ENCODE measurements at regions not wholly inside any gene's neighbourhood (a gene's known extent, or its start where the extent isn't known, plus 50 kb on each side); places are given as distances from the start of the nearest gene placed in this dataset.

DNA sequence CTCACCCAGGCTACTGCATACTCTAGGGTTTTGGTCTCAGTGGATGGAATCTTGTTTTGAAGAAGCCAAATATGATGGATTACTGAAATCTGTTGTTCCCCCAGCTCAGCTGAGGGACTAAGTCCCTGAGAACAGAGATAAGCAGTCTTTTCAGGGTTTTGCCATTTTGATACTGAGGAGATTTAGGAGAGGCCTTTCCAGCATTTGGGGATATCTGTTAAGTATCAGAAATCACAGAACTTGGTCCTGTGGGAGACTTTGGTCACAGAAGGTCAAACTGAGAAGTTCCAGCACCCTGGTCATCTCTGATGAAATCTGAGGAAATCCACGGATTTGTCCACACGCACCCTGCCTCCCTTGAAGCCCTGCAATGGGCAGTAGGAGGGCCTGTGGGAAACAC is 181.0 kb upstream of the GADL1 start:
- H3K4me3 ChIP-seq: no peak overlapping the region
- no peaks in the 10 kb centered on the region for H3K4me1 ChIP-seq
- no peaks in the 10 kb centered on the region for H3K36me3 ChIP-seq (replicated peaks in 1 of 2; ENCODE audit: insufficient read depth in 1 of 2, low read depth in 2 of 2)
- no peaks in the 10 kb centered on the region for H3K27me3 ChIP-seq
- intact Hi-C loops (cut with DNase I): no loop called here
- no peaks in the 10 kb centered on the region for H3K9me3 ChIP-seq
- ATAC-seq (no peak), DNase-seq (no peak)
- no peak overlapping the region for H3K27ac ChIP-seq
- 81 to 82% methylated on average over 2 of the region's 2 CpGs for WGBS, 2 donors
- TF ChIP-seq, protein P1, sequence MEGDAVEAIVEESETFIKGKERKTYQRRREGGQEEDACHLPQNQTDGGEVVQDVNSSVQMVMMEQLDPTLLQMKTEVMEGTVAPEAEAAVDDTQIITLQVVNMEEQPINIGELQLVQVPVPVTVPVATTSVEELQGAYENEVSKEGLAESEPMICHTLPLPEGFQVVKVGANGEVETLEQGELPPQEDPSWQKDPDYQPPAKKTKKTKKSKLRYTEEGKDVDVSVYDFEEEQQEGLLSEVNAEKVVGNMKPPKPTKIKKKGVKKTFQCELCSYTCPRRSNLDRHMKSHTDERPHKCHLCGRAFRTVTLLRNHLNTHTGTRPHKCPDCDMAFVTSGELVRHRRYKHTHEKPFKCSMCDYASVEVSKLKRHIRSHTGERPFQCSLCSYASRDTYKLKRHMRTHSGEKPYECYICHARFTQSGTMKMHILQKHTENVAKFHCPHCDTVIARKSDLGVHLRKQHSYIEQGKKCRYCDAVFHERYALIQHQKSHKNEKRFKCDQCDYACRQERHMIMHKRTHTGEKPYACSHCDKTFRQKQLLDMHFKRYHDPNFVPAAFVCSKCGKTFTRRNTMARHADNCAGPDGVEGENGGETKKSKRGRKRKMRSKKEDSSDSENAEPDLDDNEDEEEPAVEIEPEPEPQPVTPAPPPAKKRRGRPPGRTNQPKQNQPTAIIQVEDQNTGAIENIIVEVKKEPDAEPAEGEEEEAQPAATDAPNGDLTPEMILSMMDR (IDR thresholded peaks at IDR 0.05): no peak

DNA sequence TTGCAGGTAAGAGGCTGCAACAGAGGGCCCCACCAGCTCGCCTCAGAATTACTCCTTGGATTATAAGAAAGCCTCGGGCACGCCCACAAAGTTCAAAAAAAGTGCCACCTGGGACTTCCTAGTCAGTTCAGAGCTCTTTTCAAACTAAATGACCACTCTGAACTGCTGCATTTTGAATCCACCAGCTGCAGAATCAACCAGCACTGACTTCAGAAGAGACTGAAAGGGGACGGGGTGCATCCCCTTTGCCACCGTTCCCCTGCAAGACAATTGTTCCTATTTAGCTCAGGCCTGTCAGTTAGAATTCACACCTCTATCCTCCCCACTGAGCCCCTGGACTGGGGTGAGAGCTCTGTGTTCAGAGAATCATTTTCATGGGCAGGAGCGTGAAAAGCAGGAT is 181.4 kb upstream of the GADL1 start:
- 69 to 82% methylated on average over 6 of the region's 6 CpGs for WGBS, 2 donors
- DNase-seq (no peak), ATAC-seq (no peak)
- intact Hi-C loops (cut with DNase I): no loop called here
- Histone ChIP-seq H3K27me3 (no peaks in the 10 kb centered on the region), H3K36me3 (replicated peaks in 1 of 2; ENCODE audit: insufficient read depth in 1 of 2, low read depth in 2 of 2) (no peaks in the 10 kb centered on the region), H3K4me1 (no peaks in the 10 kb centered on the region), H3K9me3 (no peaks in the 10 kb centered on the region), H3K27ac (no peak overlapping the region), H3K4me3 (no peak overlapping the region)
- no peak for TF ChIP-seq POLR2A (IDR thresholded peaks at IDR 0.05)
- TF ChIP-seq, protein P1 (IDR thresholded peaks at IDR 0.05): no peak

DNA sequence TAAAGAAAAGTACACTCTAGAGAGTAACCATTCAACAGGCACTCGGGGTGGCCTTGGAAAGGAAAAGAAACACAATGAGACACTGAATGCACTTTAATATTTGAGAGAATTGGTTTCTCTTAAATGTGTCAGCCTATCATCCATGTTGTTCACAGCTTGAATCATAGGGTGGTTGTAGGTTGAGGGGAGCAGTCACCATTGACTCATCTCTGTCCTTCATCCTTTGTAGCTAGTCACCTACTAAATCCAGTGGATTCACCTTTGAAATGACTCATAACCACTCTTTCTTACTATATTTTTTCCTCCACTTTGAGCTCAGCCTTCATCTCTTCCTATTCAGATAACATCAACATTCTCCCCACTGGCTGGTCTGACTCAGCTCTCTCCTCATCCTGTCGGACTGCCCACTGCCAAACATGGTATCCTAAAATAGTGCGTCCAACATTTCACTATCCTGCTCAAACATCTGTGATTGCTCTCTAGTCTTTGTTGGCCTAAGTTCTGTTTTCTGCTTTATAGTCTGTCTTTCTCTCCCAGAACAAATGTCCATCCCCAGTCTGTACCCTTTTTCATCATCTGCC is 182.7 kb upstream of the GADL1 start:
- Histone ChIP-seq H3K27me3 (no peaks in the 10 kb centered on the region), H3K4me1 (no peaks in the 10 kb centered on the region), H3K9me3 (no peaks in the 10 kb centered on the region), H3K27ac (no peak overlapping the region), H3K4me3 (no peak overlapping the region), H3K36me3 (replicated peaks in 1 of 2; ENCODE audit: insufficient read depth in 1 of 2, low read depth in 2 of 2) (no peaks in the 10 kb centered on the region)
- TF ChIP-seq, protein P1 (IDR thresholded peaks at IDR 0.05): no peak
- no peak for TF ChIP-seq POLR2A (IDR thresholded peaks at IDR 0.05)
- DNase-seq (no peak), ATAC-seq (no peak)
- intact Hi-C loops (cut with DNase I): no loop called here
- WGBS, 2 donors: 64 to 82% methylated on average over 3 of the region's 3 CpGs

DNA sequence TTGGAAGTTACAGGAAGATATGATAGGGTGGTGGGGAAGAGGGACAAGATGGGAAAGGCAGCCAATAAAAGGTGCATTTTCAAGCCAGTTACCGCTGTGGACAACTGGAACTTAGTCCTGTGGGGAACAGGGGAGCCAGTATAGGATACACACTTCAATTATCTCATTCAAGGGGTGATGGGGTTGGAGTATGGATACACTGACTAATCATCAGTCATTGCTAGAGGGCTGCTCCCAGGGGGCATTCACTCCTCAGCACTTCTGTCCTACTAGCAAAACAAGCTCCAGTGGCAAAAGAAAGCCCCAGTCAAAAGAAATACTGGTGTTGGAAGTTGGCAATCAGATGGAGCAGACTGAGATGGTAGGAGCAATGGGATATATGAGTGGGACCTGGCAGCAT is 183.4 kb upstream of the GADL1 start:
- TF ChIP-seq, protein P1 (IDR thresholded peaks at IDR 0.05): no peak
- no peak for TF ChIP-seq POLR2A (IDR thresholded peaks at IDR 0.05)
- 88 to 95% methylated on average over 1 of the region's 1 CpG for WGBS, 2 donors
- no peak overlapping the region for H3K4me3 ChIP-seq
- intact Hi-C loops (cut with DNase I): no loop called here
- no peaks in the 10 kb centered on the region for H3K4me1 ChIP-seq
- no peaks in the 10 kb centered on the region for H3K27me3 ChIP-seq
- no peak overlapping the region for H3K27ac ChIP-seq
- ATAC-seq (no peak), DNase-seq (no peak)
- no peaks in the 10 kb centered on the region for H3K9me3 ChIP-seq
- H3K36me3 ChIP-seq (replicated peaks in 1 of 2; ENCODE audit: insufficient read depth in 1 of 2, low read depth in 2 of 2): no peaks in the 10 kb centered on the region

DNA sequence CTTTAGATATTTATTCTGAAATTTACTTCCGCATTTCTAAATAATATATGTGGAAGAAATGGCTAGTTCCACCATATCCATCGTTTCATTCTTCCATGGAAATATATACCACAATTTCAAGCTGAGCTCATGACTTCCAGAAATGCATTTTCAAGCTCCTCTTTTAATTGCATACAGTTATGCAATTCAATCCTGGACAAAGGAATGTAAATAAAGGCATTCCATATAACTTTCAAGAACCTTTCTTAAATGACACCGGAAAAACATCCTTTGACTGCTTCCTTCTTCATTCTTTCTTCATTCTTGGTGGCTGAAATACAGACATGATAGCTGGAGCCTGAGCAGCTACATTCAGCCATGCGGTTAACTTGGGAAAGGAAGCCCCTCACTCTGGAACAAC is 185.2 kb upstream of the GADL1 start:
- TF ChIP-seq POLR2A (IDR thresholded peaks at IDR 0.05): no peak
- TF ChIP-seq, protein P1 (IDR thresholded peaks at IDR 0.05): no peak
- 82 to 85% methylated on average over 4 of the region's 4 CpGs for WGBS, 2 donors

More for the DNA sequence above, 185.2 kb upstream of the GADL1 start:
- ATAC-seq (no peak), DNase-seq (no peak)
- no peaks in the 10 kb centered on the region for H3K4me1 ChIP-seq
- no peaks in the 10 kb centered on the region for H3K36me3 ChIP-seq (replicated peaks in 1 of 2; ENCODE audit: insufficient read depth in 1 of 2, low read depth in 2 of 2)
- no peak overlapping the region for H3K4me3 ChIP-seq
- H3K27ac ChIP-seq: no peak overlapping the region
- H3K27me3 ChIP-seq: no peaks in the 10 kb centered on the region
- intact Hi-C loops (cut with DNase I): no loop called here
- H3K9me3 ChIP-seq: no peaks in the 10 kb centered on the region

All from body of pancreas (tissue), 4 donors.